Psoas muscle (tissue), 7 donors: ENCODE measurements at regions not wholly inside any gene's neighbourhood (a gene's known extent, or its start where the extent isn't known, plus 50 kb on each side); places are given as distances from the start of the nearest gene placed in this dataset.

Experiments used
- ATAC-seq, 4 donors: fragments of 200-7000 bp; cut with Tn5 transposase; one replicate each; pipeline ENCODE4 v1.9.1; 2020; ENCODE audit warnings: moderate library complexity in 3 of 4, mild to moderate bottlenecking in 2 of 4
- DNase-seq, 2 donors: peaks; one replicate each; pipeline ENCODE4 v3.0.0-alpha.2; 2020
- H3K27ac ChIP-seq: fragments of 200-600 bp; one replicate; pipeline ENCODE4 v1.8.0; 2022
- H3K27me3 ChIP-seq, 3 donors: fragments of 200-600 bp in 1 of 3; one replicate each; pipeline versions ENCODE4 v1.6.1 to v1.8.0; 2013 to 2022; ENCODE audit warnings: low read length in 2 of 3, mild to moderate bottlenecking in 2 of 3, moderate library complexity in 1 of 3; ENCODE audit not compliant: insufficient read depth in 3 of 3
- H3K36me3 ChIP-seq, 2 donors: fragments of 200-600 bp in 1 of 2; one replicate each; pipeline versions ENCODE4 v1.6.1 to v1.8.0; 2013 to 2022; ENCODE audit warnings: low read depth in 1 of 2, mild to moderate bottlenecking in 1 of 2, moderate library complexity in 1 of 2; ENCODE audit not compliant: insufficient read depth in 1 of 2
- H3K4me1 ChIP-seq: fragments of 200-600 bp; one replicate; pipeline ENCODE4 v1.8.0; 2022
- H3K4me3 ChIP-seq: fragments of 200-600 bp; one replicate; pipeline ENCODE4 v1.8.0; 2022; ENCODE audit warnings: mild to moderate bottlenecking
- H3K9me3 ChIP-seq: fragments of 200-600 bp; one replicate; pipeline ENCODE4 v1.8.0; 2022
- WGBS, 3 donors: extraction: QIAGEN DNeasy Blood & Tissue Kit; methylation state at CpG; one replicate each; pipeline versions ENCODE4 v1.1.6 to v1.1.7; 2013; 5-methylcytosine and 5-hydroxymethylcytosine counted together
- intact Hi-C, 2 donors: fragments of 100-400 bp; cut with DNase I; formaldehyde crosslinking; loops; one replicate each; pipeline versions ENCODE4 v1.11.0 to v1.14.2; 2022
- TF ChIP-seq, protein P1 (sequence below): fragments of 200-600 bp; IDR thresholded peaks from one replicate; pipeline ENCODE4 v1.8.0; 2022; ENCODE audit warnings: antibody characterized with exemption
- donor health status: healthy with polysubstance abuse.
- donor health status: DM: no; HTN: no; CAD: no; lungs with moderate emphysema.
- donor health status: Bipolar disorder and iron deficiency.
- donor health status: healthy.
- donor health status: DM: yes; HTN: yes; CAD: no.
- donor health status: DM: no; HTN: no; CAD: no.
- donor health status: DM: yes; HTN: yes; CAD: no.

GRCh38 chr15:70398694-70399093 is 301.0 kb upstream of the TLE3 start:
- Histone ChIP-seq H3K27me3 (peaks cover 0 to 12% (median 0%) of the 10 kb centered on the region in 3 donors), H3K27ac (no peak overlapping the region), H3K9me3 (no peaks in the 10 kb centered on the region), H3K4me1 (no peaks in the 10 kb centered on the region), H3K36me3 (no peaks in the 10 kb centered on the region), H3K4me3 (no peak overlapping the region)
- DNase-seq (no peak), ATAC-seq (no peak)
- 95 to 99% (median 98%) methylated on average over 4 of the region's 4 CpGs for WGBS, 3 donors
- intact Hi-C loops, result no loop called here
- TF ChIP-seq, protein P1, sequence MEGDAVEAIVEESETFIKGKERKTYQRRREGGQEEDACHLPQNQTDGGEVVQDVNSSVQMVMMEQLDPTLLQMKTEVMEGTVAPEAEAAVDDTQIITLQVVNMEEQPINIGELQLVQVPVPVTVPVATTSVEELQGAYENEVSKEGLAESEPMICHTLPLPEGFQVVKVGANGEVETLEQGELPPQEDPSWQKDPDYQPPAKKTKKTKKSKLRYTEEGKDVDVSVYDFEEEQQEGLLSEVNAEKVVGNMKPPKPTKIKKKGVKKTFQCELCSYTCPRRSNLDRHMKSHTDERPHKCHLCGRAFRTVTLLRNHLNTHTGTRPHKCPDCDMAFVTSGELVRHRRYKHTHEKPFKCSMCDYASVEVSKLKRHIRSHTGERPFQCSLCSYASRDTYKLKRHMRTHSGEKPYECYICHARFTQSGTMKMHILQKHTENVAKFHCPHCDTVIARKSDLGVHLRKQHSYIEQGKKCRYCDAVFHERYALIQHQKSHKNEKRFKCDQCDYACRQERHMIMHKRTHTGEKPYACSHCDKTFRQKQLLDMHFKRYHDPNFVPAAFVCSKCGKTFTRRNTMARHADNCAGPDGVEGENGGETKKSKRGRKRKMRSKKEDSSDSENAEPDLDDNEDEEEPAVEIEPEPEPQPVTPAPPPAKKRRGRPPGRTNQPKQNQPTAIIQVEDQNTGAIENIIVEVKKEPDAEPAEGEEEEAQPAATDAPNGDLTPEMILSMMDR, result no peak

GRCh38 chr15:70396807-70397206 is 299.1 kb upstream of the TLE3 start:
- ATAC-seq (no peak), DNase-seq (no peak)
- no peaks in the 10 kb centered on the region for H3K36me3 ChIP-seq
- WGBS, 3 donors, result 93 to 96% (median 96%) methylated on average over 9 of the region's 9 CpGs
- H3K4me1 ChIP-seq, result no peaks in the 10 kb centered on the region
- peaks cover 0 to 6% (median 0%) of the 10 kb centered on the region in 3 donors for H3K27me3 ChIP-seq
- intact Hi-C loops, result no loop called here
- no peak overlapping the region for H3K4me3 ChIP-seq
- no peaks in the 10 kb centered on the region for H3K9me3 ChIP-seq
- TF ChIP-seq, protein P1, result no peak
- H3K27ac ChIP-seq, result no peak overlapping the region

DNA sequence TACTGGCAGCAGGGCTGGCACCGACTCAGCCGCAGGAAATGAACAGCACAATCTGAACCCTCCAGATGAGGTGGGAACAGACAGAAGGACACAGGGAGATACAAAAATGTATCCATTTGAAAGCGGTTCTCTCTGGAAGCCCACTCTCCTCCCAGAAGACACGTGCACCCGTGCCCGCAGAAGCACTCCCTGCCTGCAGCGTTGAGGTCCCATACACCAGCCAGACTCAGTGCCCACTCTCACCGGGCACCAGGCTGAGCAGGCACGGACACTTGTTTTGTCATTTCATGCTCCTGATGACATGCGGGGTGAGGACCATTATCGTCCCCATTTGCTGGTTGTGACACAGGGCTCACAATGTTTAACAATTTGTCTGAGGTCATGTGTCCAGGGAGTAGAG is 297.4 kb upstream of the TLE3 start:
- Histone ChIP-seq H3K9me3 (no peaks in the 10 kb centered on the region), H3K4me3 (no peak overlapping the region), H3K27ac (no peak overlapping the region), H3K4me1 (no peaks in the 10 kb centered on the region), H3K36me3 (no peaks in the 10 kb centered on the region), H3K27me3 (peaks cover 0 to 6% (median 0%) of the 10 kb centered on the region in 3 donors)
- TF ChIP-seq, protein P1, result no peak
- 77 to 78% (median 77%) methylated on average over 11 of the region's 11 CpGs for WGBS, 3 donors
- no peak for DNase-seq
- intact Hi-C loops, result no loop called here
- no peak for ATAC-seq

- DNase-seq, result no peak
- no peak for ATAC-seq
- H3K27me3 ChIP-seq, result peaks cover 0 to 6% (median 0%) of the 10 kb centered on the region in 3 donors
- no peak overlapping the region for H3K27ac ChIP-seq
- H3K36me3 ChIP-seq, result no peaks in the 10 kb centered on the region
- no peak overlapping the region for H3K4me3 ChIP-seq
- TF ChIP-seq, protein P1, result no peak
- no peaks in the 10 kb centered on the region for H3K9me3 ChIP-seq
- no peaks in the 10 kb centered on the region for H3K4me1 ChIP-seq
- intact Hi-C loops, result no loop called here
Measured at GRCh38 chr15:70390723-70391122, 293.0 kb upstream of the TLE3 start.

- Histone ChIP-seq H3K4me1 (no peaks in the 10 kb centered on the region), H3K9me3 (no peaks in the 10 kb centered on the region), H3K36me3 (no peaks in the 10 kb centered on the region), H3K27me3 (no peaks in the 10 kb centered on the region), H3K27ac (no peak overlapping the region), H3K4me3 (no peak overlapping the region)
- TF ChIP-seq, protein P1, result no peak
- intact Hi-C loops, result no loop called here
- WGBS, 3 donors, result 74 to 95% (median 89%) methylated on average over 2 of the region's 2 CpGs
- ATAC-seq (no peak), DNase-seq (no peak)
Measured at GRCh38 chr15:70387993-70388392, 290.3 kb upstream of the TLE3 start.
